Duodenal mucosa (tissue), 2 donors: ENCODE measurements at regions not wholly inside any gene's neighbourhood (a gene's known extent, or its start where the extent isn't known, plus 50 kb on each side); places are given as distances from the start of the nearest gene placed in this dataset.

Source experiments
- H3K27ac ChIP-seq: one replicate; pipeline ENCODE4 v1.7.0; 2013; ENCODE audit warnings: low read depth, low read length
- H3K27me3 ChIP-seq, 2 donors: one replicate each; pipeline ENCODE4 v1.7.0; 2013; ENCODE audit warnings: low read length in 2 of 2, control low read depth in 1 of 2; ENCODE audit not compliant: insufficient read depth in 2 of 2, control insufficient read depth in 1 of 2
- H3K36me3 ChIP-seq, 2 donors: one replicate each; pipeline ENCODE4 v1.7.0; 2013; ENCODE audit warnings: low read length in 2 of 2, control low read depth in 1 of 2; ENCODE audit not compliant: insufficient read depth in 2 of 2, control insufficient read depth in 1 of 2
- H3K4me1 ChIP-seq, 2 donors: one replicate each; pipeline ENCODE4 v1.7.0; 2013; ENCODE audit warnings: low read length in 2 of 2, control low read depth in 1 of 2; ENCODE audit not compliant: insufficient read depth in 2 of 2, control insufficient read depth in 1 of 2
- H3K4me3 ChIP-seq, 2 donors: one replicate each; pipeline ENCODE4 v1.7.0; 2013; ENCODE audit warnings: low read length in 2 of 2, low read depth in 1 of 2
- H3K9ac ChIP-seq, 2 donors: one replicate each; pipeline ENCODE4 v1.7.0; 2013; ENCODE audit warnings: low read length in 2 of 2, low read depth in 1 of 2
- H3K9me3 ChIP-seq, 2 donors: one replicate each; pipeline ENCODE4 v1.7.0; 2013; ENCODE audit warnings: low read length in 2 of 2, control low read depth in 1 of 2; ENCODE audit not compliant: control insufficient read depth in 1 of 2

- Histone ChIP-seq H3K9ac (no peak overlapping the region), H3K9me3 (no peaks in the 10 kb centered on the region), H3K4me1 (peaks cover 8 to 14% of the 10 kb centered on the region in 2 donors), H3K27me3 (peaks cover 0 to under 1% of the 10 kb centered on the region in 2 donors), H3K27ac (no peak overlapping the region), H3K36me3 (no peaks in the 10 kb centered on the region), H3K4me3 (no peak overlapping the region)
Observed at GRCh38 chr2:72004976-72005375, 142.7 kb downstream of the CYP26B1 start.

- H3K9ac ChIP-seq: no peak overlapping the region
- H3K9me3 ChIP-seq: no peaks in the 10 kb centered on the region
- no peak overlapping the region for H3K4me3 ChIP-seq
- peaks cover 8 to 14% of the 10 kb centered on the region in 2 donors for H3K4me1 ChIP-seq
- H3K27me3 ChIP-seq: peaks cover 0 to 4% of the 10 kb centered on the region in 2 donors
- no peak overlapping the region for H3K27ac ChIP-seq
- no peaks in the 10 kb centered on the region for H3K36me3 ChIP-seq
Observed at GRCh38 chr2:72004201-72004915, 143.3 kb downstream of the CYP26B1 start.

GRCh38 chr2:72003796-72004195 is 143.9 kb downstream of the CYP26B1 start:
- Histone ChIP-seq H3K4me1 (peaks cover 8 to 14% of the 10 kb centered on the region in 2 donors), H3K9ac (no peak overlapping the region), H3K4me3 (no peak overlapping the region), H3K27me3 (peaks cover 0 to 4% of the 10 kb centered on the region in 2 donors), H3K9me3 (no peaks in the 10 kb centered on the region), H3K36me3 (no peaks in the 10 kb centered on the region), H3K27ac (no peak overlapping the region)

GRCh38 chr2:72003124-72003523 is 144.5 kb downstream of the CYP26B1 start:
- no peak overlapping the region for H3K27ac ChIP-seq
- H3K27me3 ChIP-seq: peaks cover 0 to 4% of the 10 kb centered on the region in 2 donors
- H3K9me3 ChIP-seq: no peaks in the 10 kb centered on the region
- H3K9ac ChIP-seq: no peak overlapping the region
- H3K36me3 ChIP-seq: no peaks in the 10 kb centered on the region
- H3K4me3 ChIP-seq: no peak overlapping the region
- peaks cover 8 to 14% of the 10 kb centered on the region in 2 donors for H3K4me1 ChIP-seq

GRCh38 chr2:72001937-72002690 is 145.5 kb downstream of the CYP26B1 start:
- Histone ChIP-seq H3K27ac (no peak overlapping the region), H3K4me1 (peaks cover 8 to 14% of the 10 kb centered on the region in 2 donors), H3K9me3 (no peaks in the 10 kb centered on the region), H3K27me3 (peaks cover 0 to 4% of the 10 kb centered on the region in 2 donors), H3K4me3 (no peak overlapping the region), H3K36me3 (no peaks in the 10 kb centered on the region), H3K9ac (no peak overlapping the region)

- H3K27me3 ChIP-seq: peaks cover 0 to 4% of the 10 kb centered on the region in 2 donors
- H3K27ac ChIP-seq: no peak overlapping the region
- H3K4me3 ChIP-seq: no peak overlapping the region
- H3K9ac ChIP-seq: no peak overlapping the region
- H3K9me3 ChIP-seq: no peaks in the 10 kb centered on the region
- peaks cover 8 to 23% of the 10 kb centered on the region in 2 donors for H3K4me1 ChIP-seq
- no peaks in the 10 kb centered on the region for H3K36me3 ChIP-seq
Observed at GRCh38 chr2:72000110-72000509, 147.6 kb downstream of the CYP26B1 start.

- H3K27me3 ChIP-seq: peaks cover 0 to 4% of the 10 kb centered on the region in 2 donors
- H3K36me3 ChIP-seq: no peaks in the 10 kb centered on the region
Observed at GRCh38 chr2:71999580-71999979, 148.1 kb downstream of the CYP26B1 start.

GRCh38 chr2:71997843-71998242 is 149.8 kb downstream of the CYP26B1 start:
- Histone ChIP-seq H3K9me3 (no peaks in the 10 kb centered on the region), H3K27me3 (peaks cover 0 to 4% of the 10 kb centered on the region in 2 donors), H3K4me1 (peaks cover 4 to 18% of the 10 kb centered on the region in 2 donors), H3K36me3 (no peaks in the 10 kb centered on the region), H3K4me3 (no peak overlapping the region), H3K27ac (no peak overlapping the region), H3K9ac (no peak overlapping the region)

More at GRCh38 chr2:71999580-71999979, 148.1 kb downstream of the CYP26B1 start:
- H3K27ac ChIP-seq: no peak overlapping the region
- H3K9ac ChIP-seq: no peak overlapping the region
- H3K4me1 ChIP-seq: peaks cover 8 to 23% of the 10 kb centered on the region in 2 donors
- no peaks in the 10 kb centered on the region for H3K9me3 ChIP-seq
- no peak overlapping the region for H3K4me3 ChIP-seq

- H3K9ac ChIP-seq: no peak overlapping the region
- no peak overlapping the region for H3K27ac ChIP-seq
- H3K4me3 ChIP-seq: no peak overlapping the region
- H3K36me3 ChIP-seq: no peaks in the 10 kb centered on the region
- peaks cover 0 to 10% of the 10 kb centered on the region in 2 donors for H3K4me1 ChIP-seq
- peaks cover 0 to 6% of the 10 kb centered on the region in 2 donors for H3K27me3 ChIP-seq
- no peaks in the 10 kb centered on the region for H3K9me3 ChIP-seq
Observed at GRCh38 chr2:71995067-71995665, 152.5 kb downstream of the CYP26B1 start.

- H3K9me3 ChIP-seq: no peaks in the 10 kb centered on the region
- H3K4me1 ChIP-seq: peaks cover 0 to 10% of the 10 kb centered on the region in 2 donors
- no peak overlapping the region for H3K27ac ChIP-seq
- H3K4me3 ChIP-seq: no peak overlapping the region
- peaks cover 0 to 2% of the 10 kb centered on the region in 2 donors for H3K27me3 ChIP-seq
- H3K9ac ChIP-seq: no peak overlapping the region
- H3K36me3 ChIP-seq: no peaks in the 10 kb centered on the region
Observed at GRCh38 chr2:71992036-71992435, 155.6 kb downstream of the CYP26B1 start.
